ENCODE measurements at regions not wholly inside any gene's neighbourhood (a gene's known extent, or its start where the extent isn't known, plus 50 kb on each side); places are given as distances from the start of the nearest gene placed in this dataset.
A peak's percentile ranks its signal among the peaks of the same experiment; 100 is the strongest.

GRCh38 chr21:35963920-35964451, 96.3 kb downstream of the SETD4 start:
- Histone ChIP-seq H3K9me3 (ENCODE audit: control insufficient read depth, insufficient read depth, low read length) (no peaks in the 10 kb centered on the region), H3K27me3 (ENCODE audit: control insufficient read depth, insufficient read depth, low read length) (no peaks in the 10 kb centered on the region), H3K36me3 (ENCODE audit: control insufficient read depth, insufficient read depth, low read length) (no peaks in the 10 kb centered on the region), H3K4me3 (ENCODE audit: low read length) (no peak overlapping the region), H3K27ac (ENCODE audit: low read length) (no peak overlapping the region), H3K4me1 (ENCODE audit: control insufficient read depth, insufficient read depth, low read length) (no peaks in the 10 kb centered on the region)
- WGBS (ENCODE audit: insufficient coverage, insufficient read length) = no CpG with 5 or more reads among the region's 9 CpGs
- no peak for DNase-seq (ENCODE audit: low read depth, low spot score)

- Histone ChIP-seq H3K4me3 (ENCODE audit: low read length) (no peak overlapping the region), H3K9me3 (ENCODE audit: control insufficient read depth, insufficient read depth, low read length) (no peaks in the 10 kb centered on the region), H3K4me1 (ENCODE audit: control insufficient read depth, insufficient read depth, low read length) (no peaks in the 10 kb centered on the region), H3K27ac (ENCODE audit: low read length) (no peak overlapping the region), H3K27me3 (ENCODE audit: control insufficient read depth, insufficient read depth, low read length) (no peaks in the 10 kb centered on the region), H3K36me3 (ENCODE audit: control insufficient read depth, insufficient read depth, low read length) (no peaks in the 10 kb centered on the region)
- no peak for DNase-seq (ENCODE audit: low read depth, low spot score)
- WGBS (ENCODE audit: insufficient coverage, insufficient read length) = no CpG with 5 or more reads among the region's 2 CpGs
These were observed 97.4 kb downstream of the SETD4 start for GRCh38 chr21:35962917-35963316.

GRCh38 chr21:35954066-35954465, 106.3 kb downstream of the SETD4 start:
- WGBS (ENCODE audit: insufficient coverage, insufficient read length) = no CpG with 5 or more reads among the region's 4 CpGs
- DNase-seq (ENCODE audit: low read depth, low spot score) = no peak
- H3K27ac ChIP-seq (ENCODE audit: low read length) = no peak overlapping the region
- no peaks in the 10 kb centered on the region for H3K4me1 ChIP-seq (ENCODE audit: control insufficient read depth, insufficient read depth, low read length)
- H3K9me3 ChIP-seq (ENCODE audit: control insufficient read depth, insufficient read depth, low read length) = no peaks in the 10 kb centered on the region
- H3K27me3 ChIP-seq (ENCODE audit: control insufficient read depth, insufficient read depth, low read length) = no peaks in the 10 kb centered on the region
- no peaks in the 10 kb centered on the region for H3K36me3 ChIP-seq (ENCODE audit: control insufficient read depth, insufficient read depth, low read length)
- no peak overlapping the region for H3K4me3 ChIP-seq (ENCODE audit: low read length)

GRCh38 chr21:35953597-35953996, 106.7 kb downstream of the SETD4 start:
- DNase-seq (ENCODE audit: low read depth, low spot score) = no peak
- no CpG with 5 or more reads among the region's 2 CpGs for WGBS (ENCODE audit: insufficient coverage, insufficient read length)
- H3K27me3 ChIP-seq (ENCODE audit: control insufficient read depth, insufficient read depth, low read length) = no peaks in the 10 kb centered on the region
- no peaks in the 10 kb centered on the region for H3K9me3 ChIP-seq (ENCODE audit: control insufficient read depth, insufficient read depth, low read length)
- no peak overlapping the region for H3K27ac ChIP-seq (ENCODE audit: low read length)
- no peaks in the 10 kb centered on the region for H3K36me3 ChIP-seq (ENCODE audit: control insufficient read depth, insufficient read depth, low read length)
- H3K4me3 ChIP-seq (ENCODE audit: low read length) = no peak overlapping the region
- no peaks in the 10 kb centered on the region for H3K4me1 ChIP-seq (ENCODE audit: control insufficient read depth, insufficient read depth, low read length)

GRCh38 chr21:35952651-35953340, 107.5 kb downstream of the SETD4 start:
- no peaks in the 10 kb centered on the region for H3K27me3 ChIP-seq (ENCODE audit: control insufficient read depth, insufficient read depth, low read length)
- no peaks in the 10 kb centered on the region for H3K36me3 ChIP-seq (ENCODE audit: control insufficient read depth, insufficient read depth, low read length)
- H3K4me3 ChIP-seq (ENCODE audit: low read length) = no peak overlapping the region
- H3K27ac ChIP-seq (ENCODE audit: low read length) = no peak overlapping the region
- no CpG with 5 or more reads among the region's 2 CpGs for WGBS (ENCODE audit: insufficient coverage, insufficient read length)
- no peaks in the 10 kb centered on the region for H3K9me3 ChIP-seq (ENCODE audit: control insufficient read depth, insufficient read depth, low read length)
- no peaks in the 10 kb centered on the region for H3K4me1 ChIP-seq (ENCODE audit: control insufficient read depth, insufficient read depth, low read length)
- no peak for DNase-seq (ENCODE audit: low read depth, low spot score)

- H3K4me3 ChIP-seq (ENCODE audit: low read length) = no peak overlapping the region
- no peaks in the 10 kb centered on the region for H3K27me3 ChIP-seq (ENCODE audit: control insufficient read depth, insufficient read depth, low read length)
- H3K36me3 ChIP-seq (ENCODE audit: control insufficient read depth, insufficient read depth, low read length) = no peaks in the 10 kb centered on the region
- H3K9me3 ChIP-seq (ENCODE audit: control insufficient read depth, insufficient read depth, low read length) = no peaks in the 10 kb centered on the region
- no peak overlapping the region for H3K27ac ChIP-seq (ENCODE audit: low read length)
- H3K4me1 ChIP-seq (ENCODE audit: control insufficient read depth, insufficient read depth, low read length) = no peaks in the 10 kb centered on the region
- DNase-seq (ENCODE audit: low read depth, low spot score) = no peak
- WGBS (ENCODE audit: insufficient coverage, insufficient read length) = no CpG with 5 or more reads among the region's 1 CpG
These were observed 111.3 kb downstream of the SETD4 start for GRCh38 chr21:35948982-35949381.

GRCh38 chr21:35945089-35945671, 115.1 kb downstream of the SETD4 start:
- no peak for DNase-seq (ENCODE audit: low read depth, low spot score)
- H3K9me3 ChIP-seq (ENCODE audit: control insufficient read depth, insufficient read depth, low read length) = no peaks in the 10 kb centered on the region
- no peak overlapping the region for H3K27ac ChIP-seq (ENCODE audit: low read length)
- no peak overlapping the region for H3K4me3 ChIP-seq (ENCODE audit: low read length)
- no peaks in the 10 kb centered on the region for H3K27me3 ChIP-seq (ENCODE audit: control insufficient read depth, insufficient read depth, low read length)
- no CpG with 5 or more reads among the region's 6 CpGs for WGBS (ENCODE audit: insufficient coverage, insufficient read length)
- no peaks in the 10 kb centered on the region for H3K4me1 ChIP-seq (ENCODE audit: control insufficient read depth, insufficient read depth, low read length)
- H3K36me3 ChIP-seq (ENCODE audit: control insufficient read depth, insufficient read depth, low read length) = no peaks in the 10 kb centered on the region

- Histone ChIP-seq H3K36me3 (ENCODE audit: control insufficient read depth, insufficient read depth, low read length) (no peaks in the 10 kb centered on the region), H3K9me3 (ENCODE audit: control insufficient read depth, insufficient read depth, low read length) (no peaks in the 10 kb centered on the region), H3K4me3 (ENCODE audit: low read length) (no peak overlapping the region), H3K4me1 (ENCODE audit: control insufficient read depth, insufficient read depth, low read length) (no peaks in the 10 kb centered on the region), H3K27me3 (ENCODE audit: control insufficient read depth, insufficient read depth, low read length) (no peaks in the 10 kb centered on the region), H3K27ac (ENCODE audit: low read length) (no peak overlapping the region)
- WGBS (ENCODE audit: insufficient coverage, insufficient read length) = no CpG with 5 or more reads among the region's 3 CpGs
- no peak for DNase-seq (ENCODE audit: low read depth, low spot score)
These were observed 116.6 kb downstream of the SETD4 start for GRCh38 chr21:35943752-35944151.

GRCh38 chr21:35942211-35943144, 117.8 kb downstream of the SETD4 start:
- 100% methylated on average over 3 of the region's 8 CpGs for WGBS (ENCODE audit: insufficient coverage, insufficient read length)
- Histone ChIP-seq H3K9me3 (ENCODE audit: control insufficient read depth, insufficient read depth, low read length) (no peaks in the 10 kb centered on the region), H3K4me3 (ENCODE audit: low read length) (no peak overlapping the region), H3K36me3 (ENCODE audit: control insufficient read depth, insufficient read depth, low read length) (no peaks in the 10 kb centered on the region), H3K27ac (ENCODE audit: low read length) (no peak overlapping the region), H3K27me3 (ENCODE audit: control insufficient read depth, insufficient read depth, low read length) (no peaks in the 10 kb centered on the region), H3K4me1 (ENCODE audit: control insufficient read depth, insufficient read depth, low read length) (no peaks in the 10 kb centered on the region)
- DNase-seq (ENCODE audit: low read depth, low spot score) = no peak

- Histone ChIP-seq H3K27me3 (ENCODE audit: control insufficient read depth, insufficient read depth, low read length) (no peaks in the 10 kb centered on the region), H3K4me3 (ENCODE audit: low read length) (no peak overlapping the region), H3K9me3 (ENCODE audit: control insufficient read depth, insufficient read depth, low read length) (no peaks in the 10 kb centered on the region), H3K36me3 (ENCODE audit: control insufficient read depth, insufficient read depth, low read length) (no peaks in the 10 kb centered on the region), H3K4me1 (ENCODE audit: control insufficient read depth, insufficient read depth, low read length) (no peaks in the 10 kb centered on the region), H3K27ac (ENCODE audit: low read length) (no peak overlapping the region)
- DNase-seq (ENCODE audit: low read depth, low spot score) = peak; percentile 35
- no CpG with 5 or more reads among the region's 11 CpGs for WGBS (ENCODE audit: insufficient coverage, insufficient read length)
These were observed 120.0 kb downstream of the SETD4 start for GRCh38 chr21:35940074-35940927.

Measured in iPS DF 6.9 (cell line).